ENCODE measurements at regions not wholly inside any gene's neighbourhood (a gene's known extent, or its start where the extent isn't known, plus 50 kb on each side); places are given as distances from the start of the nearest gene placed in this dataset.
"Not testable (repeated sequence)": the region's sequence is repeated elsewhere in the genome, so short reads cannot be mapped to it uniquely, and the experiment has no call there.

- no peaks in the 10 kb centered on the region for H3K36me3 Mint-ChIP-seq (ENCODE audit: low read depth)
- no peak overlapping the region for H3K27ac Mint-ChIP-seq
- DNase-seq = no peak
- no peak overlapping the region for H3K4me3 Mint-ChIP-seq
- no peak for TF ChIP-seq CTCF (IDR thresholded peaks at IDR 0.05)
- H3K9me3 Mint-ChIP-seq = peaks cover 39% of the 10 kb centered on the region
- no peaks in the 10 kb centered on the region for H3K27me3 Mint-ChIP-seq (ENCODE audit: insufficient read depth)
- no peaks in the 10 kb centered on the region for H3K4me1 Mint-ChIP-seq (ENCODE audit: low read depth)
Measured at GRCh38 chr3:144502402-144502801, 530.8 kb downstream of the DIPK2A start.

- peaks cover 58% of the 10 kb centered on the region for H3K9me3 Mint-ChIP-seq
- not testable (repeated sequence) for H3K36me3 Mint-ChIP-seq (ENCODE audit: low read depth); H3K27ac Mint-ChIP-seq; H3K4me1 Mint-ChIP-seq (ENCODE audit: low read depth); DNase-seq; H3K4me3 Mint-ChIP-seq; H3K27me3 Mint-ChIP-seq (ENCODE audit: insufficient read depth)
Measured at GRCh38 chr3:144506375-144506774, 534.8 kb downstream of the DIPK2A start.

GRCh38 chr3:144511346-144511745 lies 539.7 kb downstream of the DIPK2A start:
- H3K4me3 Mint-ChIP-seq = no peak overlapping the region
- H3K4me1 Mint-ChIP-seq (ENCODE audit: low read depth) = no peaks in the 10 kb centered on the region
- no peaks in the 10 kb centered on the region for H3K36me3 Mint-ChIP-seq (ENCODE audit: low read depth)
- H3K27me3 Mint-ChIP-seq (ENCODE audit: insufficient read depth) = peaks cover 3% of the 10 kb centered on the region; the same call in 1 of the 2 replicates
- H3K27ac Mint-ChIP-seq = no peak overlapping the region
- no peak for TF ChIP-seq CTCF (IDR thresholded peaks at IDR 0.05)
- peaks cover 57% of the 10 kb centered on the region for H3K9me3 Mint-ChIP-seq
- no peak for DNase-seq

- H3K27ac Mint-ChIP-seq = no peak overlapping the region
- no peak overlapping the region for H3K4me3 Mint-ChIP-seq
- peaks cover 3% of the 10 kb centered on the region; the same call in 1 of the 2 replicates for H3K27me3 Mint-ChIP-seq (ENCODE audit: insufficient read depth)
- no peak for TF ChIP-seq CTCF (IDR thresholded peaks at IDR 0.05)
- H3K36me3 Mint-ChIP-seq (ENCODE audit: low read depth) = no peaks in the 10 kb centered on the region
- DNase-seq = no peak
- peaks cover 31% of the 10 kb centered on the region for H3K9me3 Mint-ChIP-seq
- H3K4me1 Mint-ChIP-seq (ENCODE audit: low read depth) = no peaks in the 10 kb centered on the region
Measured at GRCh38 chr3:144516026-144516425, 544.4 kb downstream of the DIPK2A start.

- H3K4me3 Mint-ChIP-seq = no peak overlapping the region
- no peak for TF ChIP-seq CTCF (IDR thresholded peaks at IDR 0.05)
- no peak overlapping the region for H3K27ac Mint-ChIP-seq
- H3K4me1 Mint-ChIP-seq (ENCODE audit: low read depth) = no peaks in the 10 kb centered on the region
- H3K9me3 Mint-ChIP-seq = peaks cover 30% of the 10 kb centered on the region
- peaks cover 3% of the 10 kb centered on the region; the same call in 1 of the 2 replicates for H3K27me3 Mint-ChIP-seq (ENCODE audit: insufficient read depth)
- no peaks in the 10 kb centered on the region for H3K36me3 Mint-ChIP-seq (ENCODE audit: low read depth)
- no peak for DNase-seq
Measured at GRCh38 chr3:144516589-144516988, 545.0 kb downstream of the DIPK2A start.

- no peak for TF ChIP-seq CTCF (IDR thresholded peaks at IDR 0.05)
- Mint-ChIP-seq H3K27me3 (ENCODE audit: insufficient read depth) (no peaks in the 10 kb centered on the region), H3K4me1 (ENCODE audit: low read depth) (no peaks in the 10 kb centered on the region), H3K9me3 (peaks cover 6% of the 10 kb centered on the region; the same call in 1 of the 2 replicates), H3K4me3 (no peak overlapping the region), H3K27ac (no peak overlapping the region), H3K36me3 (ENCODE audit: low read depth) (no peaks in the 10 kb centered on the region)
- no peak for DNase-seq
Measured at GRCh38 chr3:144521131-144521530, 549.5 kb downstream of the DIPK2A start.
